DMS79 treated with DMSO at 0.1 percent for 48 hours (cell line): ENCODE measurements at regions not wholly inside any gene's neighbourhood (a gene's known extent, or its start where the extent isn't known, plus 50 kb on each side); places are given as distances from the start of the nearest gene placed in this dataset.

ENCODE experiments used
- DNase-seq: peaks from one replicate; lab custom pipeline; 2025; lab: John Stamatoyannopoulos, UW

DNA sequence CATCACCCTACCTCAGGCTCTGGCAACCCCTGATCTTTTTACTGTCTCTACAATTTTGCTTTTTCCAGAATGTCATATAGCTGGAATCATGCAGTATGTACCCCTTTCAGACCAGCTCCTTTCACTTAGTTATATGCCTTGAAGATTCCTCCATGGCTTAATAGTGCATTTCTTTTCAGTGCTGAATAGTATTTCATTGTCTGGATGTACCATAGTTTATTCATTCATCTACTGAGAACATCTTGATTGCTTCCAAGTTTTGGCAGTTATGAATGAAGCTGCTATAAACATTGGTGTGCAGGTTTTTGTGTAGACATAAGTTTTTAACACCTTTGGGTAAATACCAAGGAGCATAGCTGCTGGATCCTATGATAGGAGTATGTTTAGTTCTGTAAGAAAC, 50.8 kb upstream of the ANP32A start:
- no peak for DNase-seq

GRCh38 chr15:68874788-68875187, 54.1 kb upstream of the ANP32A start:
- no peak for DNase-seq

GRCh38 chr15:68875377-68876116, 54.8 kb upstream of the SPESP1 start:
- DNase-seq: peak; percentile 24

DNA sequence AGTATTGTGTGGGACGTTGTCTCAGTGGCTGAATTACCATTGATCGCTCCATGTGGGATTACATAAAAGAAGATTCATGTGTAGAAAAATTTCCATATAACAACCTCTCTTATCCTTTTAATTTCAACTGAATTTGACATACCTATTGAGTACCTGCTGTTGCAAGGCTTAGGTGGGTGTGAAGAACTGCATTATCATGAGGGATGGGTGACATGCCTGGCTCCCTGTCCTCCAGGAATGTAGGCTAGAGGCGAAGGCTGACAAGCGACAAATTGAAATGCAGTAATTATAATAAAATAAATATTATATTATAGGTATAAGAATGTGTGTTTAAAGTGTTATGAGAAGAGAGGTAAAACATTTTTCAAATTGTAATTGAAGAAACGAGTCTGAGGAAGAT, 52.7 kb upstream of the SPESP1 start:
- DNase-seq: no peak

- no peak for DNase-seq
Measured at GRCh38 chr15:68880382-68880781, 49.9 kb upstream of the SPESP1 start.
